ENCODE measurements at regions not wholly inside any gene's neighbourhood (a gene's known extent, or its start where the extent isn't known, plus 50 kb on each side); places are given as distances from the start of the nearest gene placed in this dataset.

DNA sequence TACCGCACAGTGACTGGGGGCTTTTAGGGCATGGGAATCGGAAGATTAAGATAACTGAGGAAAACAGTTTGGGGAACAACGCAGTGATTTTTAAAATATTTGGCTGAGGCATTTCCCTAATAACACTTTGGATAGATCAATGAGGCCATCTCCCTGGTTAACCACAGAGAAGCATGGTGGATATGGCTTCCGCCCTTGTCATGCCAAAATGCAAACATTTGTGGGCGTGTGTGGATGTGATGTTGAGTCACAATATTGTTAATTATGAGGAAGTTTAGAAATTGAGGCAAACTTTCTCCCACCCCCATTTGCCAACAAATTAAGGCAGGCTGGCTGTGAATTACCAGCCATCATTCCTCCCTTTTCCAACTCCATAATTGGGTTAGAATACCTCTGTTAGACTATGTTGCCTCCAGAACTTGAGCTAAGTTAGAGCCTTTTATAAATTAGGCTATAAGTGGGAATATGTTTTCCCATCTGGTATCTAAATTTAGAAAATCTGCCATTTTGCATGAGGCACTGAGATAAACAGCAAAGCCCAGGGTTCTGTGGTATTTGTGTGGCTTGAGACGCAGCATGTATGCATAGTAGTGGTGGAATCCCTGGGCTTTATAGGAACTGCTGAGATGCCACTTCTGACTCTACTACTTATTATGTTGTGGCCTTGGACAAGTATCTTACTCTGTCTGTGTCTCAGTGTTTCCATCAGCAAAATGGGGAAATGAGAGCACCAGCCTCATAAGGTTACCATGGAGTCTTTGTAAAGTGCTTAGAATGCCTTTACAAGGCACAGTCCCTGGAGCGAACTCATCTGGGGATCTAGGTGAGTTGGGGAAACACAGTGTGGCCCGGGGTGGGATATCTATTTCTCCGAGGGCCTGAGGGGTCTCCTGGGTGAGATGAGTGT lies 154.6 kb downstream of the C1orf94 start:
- Mint-ChIP-seq H3K4me3 (ENCODE audit: unreplicated experiment) (no peak overlapping the region), H3K27me3 (ENCODE audit: low read depth) (no peaks in the 10 kb centered on the region), H3K27ac (ENCODE audit: unreplicated experiment) (no peak overlapping the region)

DNA sequence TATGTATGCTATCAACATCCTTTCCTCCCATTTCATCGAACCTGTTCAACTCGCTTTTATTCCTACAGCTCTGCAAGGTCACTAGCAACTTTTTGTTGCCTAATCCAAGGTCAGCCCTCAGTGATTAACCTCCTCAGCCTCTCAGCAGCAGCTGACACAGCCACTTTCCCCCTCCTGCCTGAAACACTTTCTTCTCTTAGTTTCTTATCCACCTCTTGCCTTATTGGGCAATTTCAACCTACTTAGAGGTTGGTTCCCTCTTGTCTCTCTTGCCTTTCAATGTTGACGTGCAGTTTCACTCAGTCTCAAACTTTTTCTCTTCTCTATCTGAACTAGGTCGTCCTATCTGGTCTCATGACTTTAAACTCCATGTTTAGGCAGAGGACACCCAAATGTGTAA lies 156.3 kb downstream of the C1orf94 start:
- no peaks in the 10 kb centered on the region for H3K27me3 Mint-ChIP-seq (ENCODE audit: low read depth)
- H3K36me3 Mint-ChIP-seq (ENCODE audit: low read depth), result no peaks in the 10 kb centered on the region
- peaks cover 3% of the 10 kb centered on the region for H3K9me3 Mint-ChIP-seq (ENCODE audit: low read depth)
- no peak for DNase-seq (ENCODE audit: low spot score)
- TF ChIP-seq, protein P1, sequence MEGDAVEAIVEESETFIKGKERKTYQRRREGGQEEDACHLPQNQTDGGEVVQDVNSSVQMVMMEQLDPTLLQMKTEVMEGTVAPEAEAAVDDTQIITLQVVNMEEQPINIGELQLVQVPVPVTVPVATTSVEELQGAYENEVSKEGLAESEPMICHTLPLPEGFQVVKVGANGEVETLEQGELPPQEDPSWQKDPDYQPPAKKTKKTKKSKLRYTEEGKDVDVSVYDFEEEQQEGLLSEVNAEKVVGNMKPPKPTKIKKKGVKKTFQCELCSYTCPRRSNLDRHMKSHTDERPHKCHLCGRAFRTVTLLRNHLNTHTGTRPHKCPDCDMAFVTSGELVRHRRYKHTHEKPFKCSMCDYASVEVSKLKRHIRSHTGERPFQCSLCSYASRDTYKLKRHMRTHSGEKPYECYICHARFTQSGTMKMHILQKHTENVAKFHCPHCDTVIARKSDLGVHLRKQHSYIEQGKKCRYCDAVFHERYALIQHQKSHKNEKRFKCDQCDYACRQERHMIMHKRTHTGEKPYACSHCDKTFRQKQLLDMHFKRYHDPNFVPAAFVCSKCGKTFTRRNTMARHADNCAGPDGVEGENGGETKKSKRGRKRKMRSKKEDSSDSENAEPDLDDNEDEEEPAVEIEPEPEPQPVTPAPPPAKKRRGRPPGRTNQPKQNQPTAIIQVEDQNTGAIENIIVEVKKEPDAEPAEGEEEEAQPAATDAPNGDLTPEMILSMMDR (IDR thresholded peaks at IDR 0.05), result no peak
- no peak overlapping the region for H3K27ac Mint-ChIP-seq (ENCODE audit: unreplicated experiment)
- H3K4me1 Mint-ChIP-seq (ENCODE audit: low read depth), result no peaks in the 10 kb centered on the region
- H3K4me3 Mint-ChIP-seq (ENCODE audit: unreplicated experiment), result no peak overlapping the region

More for the DNA sequence above, 154.6 kb downstream of the C1orf94 start:
- DNase-seq (ENCODE audit: low spot score), result no peak
- TF ChIP-seq, protein P1 (IDR thresholded peaks at IDR 0.05), result no peak
- peaks cover 3% of the 10 kb centered on the region for H3K9me3 Mint-ChIP-seq (ENCODE audit: low read depth)
- H3K36me3 Mint-ChIP-seq (ENCODE audit: low read depth), result no peaks in the 10 kb centered on the region
- no peaks in the 10 kb centered on the region for H3K4me1 Mint-ChIP-seq (ENCODE audit: low read depth)

DNA sequence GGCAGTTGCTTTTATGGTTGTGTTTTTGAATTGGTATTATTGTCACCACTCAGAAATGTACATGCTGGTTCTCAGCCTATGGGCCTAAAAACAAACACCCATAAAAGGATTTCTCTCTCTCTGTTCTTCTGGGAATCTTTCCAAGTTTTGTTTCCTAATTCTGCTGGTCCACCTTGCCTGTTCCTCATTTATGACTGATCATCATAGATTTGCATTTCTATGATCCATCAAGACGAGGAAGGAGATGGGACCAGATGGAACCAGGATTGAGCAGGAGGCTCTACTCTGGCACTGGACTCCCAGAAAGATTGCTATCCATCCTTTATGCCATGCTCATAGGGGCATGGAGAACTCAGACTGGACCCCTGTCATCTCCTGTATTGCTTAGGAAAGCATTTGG lies 162.2 kb downstream of the C1orf94 start:
- no peaks in the 10 kb centered on the region for H3K36me3 Mint-ChIP-seq (ENCODE audit: low read depth)
- H3K9me3 Mint-ChIP-seq (ENCODE audit: low read depth), result peaks cover 3% of the 10 kb centered on the region
- TF ChIP-seq, protein P1 (IDR thresholded peaks at IDR 0.05), result no peak
- H3K4me3 Mint-ChIP-seq (ENCODE audit: unreplicated experiment), result no peak overlapping the region
- H3K27me3 Mint-ChIP-seq (ENCODE audit: low read depth), result no peaks in the 10 kb centered on the region
- H3K4me1 Mint-ChIP-seq (ENCODE audit: low read depth), result no peaks in the 10 kb centered on the region
- no peak overlapping the region for H3K27ac Mint-ChIP-seq (ENCODE audit: unreplicated experiment)
- DNase-seq (ENCODE audit: low spot score), result no peak

DNA sequence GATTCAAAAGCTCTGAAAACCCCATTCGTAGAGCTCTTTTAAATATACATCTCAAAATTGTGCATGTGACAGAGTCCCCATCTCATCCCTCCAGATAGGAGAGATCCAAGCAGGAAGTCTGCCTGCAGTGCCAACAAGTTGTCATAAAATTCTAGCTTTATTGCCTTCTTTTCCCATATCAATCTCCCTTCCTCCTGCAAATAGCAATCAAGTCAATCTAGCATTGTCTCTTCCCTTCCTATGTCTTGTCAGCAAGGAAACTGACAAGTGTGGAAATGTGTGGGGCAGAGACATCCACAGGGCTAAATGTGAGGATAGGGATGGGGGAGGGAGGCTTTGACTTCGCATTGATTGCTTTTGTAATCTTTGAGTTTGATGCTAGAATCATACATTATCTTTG lies 165.2 kb downstream of the C1orf94 start:
- H3K4me1 Mint-ChIP-seq (ENCODE audit: low read depth), result no peaks in the 10 kb centered on the region
- H3K27ac Mint-ChIP-seq (ENCODE audit: unreplicated experiment), result no peak overlapping the region
- H3K4me3 Mint-ChIP-seq (ENCODE audit: unreplicated experiment), result no peak overlapping the region
- H3K36me3 Mint-ChIP-seq (ENCODE audit: low read depth), result no peaks in the 10 kb centered on the region
- H3K27me3 Mint-ChIP-seq (ENCODE audit: low read depth), result no peaks in the 10 kb centered on the region
- peaks cover 5% of the 10 kb centered on the region for H3K9me3 Mint-ChIP-seq (ENCODE audit: low read depth)
- TF ChIP-seq, protein P1 (IDR thresholded peaks at IDR 0.05), result no peak
- DNase-seq (ENCODE audit: low spot score), result no peak

DNA sequence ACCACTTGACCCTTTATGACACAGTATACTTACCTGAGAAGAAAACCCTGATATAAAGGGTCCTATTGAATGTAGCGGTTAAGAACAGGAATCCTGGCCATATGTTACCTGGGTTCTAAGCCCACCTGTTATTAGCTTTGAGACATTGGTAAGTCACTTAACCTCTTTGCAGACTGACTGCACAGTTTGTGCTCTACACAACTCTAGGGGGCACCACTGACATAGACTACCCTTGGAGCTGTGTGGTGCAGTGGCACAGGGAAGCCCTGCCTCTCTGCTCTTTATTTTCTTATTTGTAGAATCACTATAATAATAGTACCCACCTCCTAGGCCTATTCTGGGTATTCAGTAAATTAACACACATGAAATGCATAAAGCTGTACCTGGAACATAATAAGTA lies 165.6 kb downstream of the C1orf94 start:
- no peaks in the 10 kb centered on the region for H3K36me3 Mint-ChIP-seq (ENCODE audit: low read depth)
- H3K4me1 Mint-ChIP-seq (ENCODE audit: low read depth), result no peaks in the 10 kb centered on the region
- TF ChIP-seq, protein P1 (IDR thresholded peaks at IDR 0.05), result no peak
- no peak overlapping the region for H3K27ac Mint-ChIP-seq (ENCODE audit: unreplicated experiment)
- no peaks in the 10 kb centered on the region for H3K27me3 Mint-ChIP-seq (ENCODE audit: low read depth)
- no peak for DNase-seq (ENCODE audit: low spot score)
- H3K4me3 Mint-ChIP-seq (ENCODE audit: unreplicated experiment), result no peak overlapping the region
- peaks cover 6% of the 10 kb centered on the region for H3K9me3 Mint-ChIP-seq (ENCODE audit: low read depth)
